ENCODE measurements at regions not wholly inside any gene's neighbourhood (a gene's known extent, or its start where the extent isn't known, plus 50 kb on each side); places are given as distances from the start of the nearest gene placed in this dataset.
"Not testable (repeated sequence)": the region's sequence is repeated elsewhere in the genome, so short reads cannot be mapped to it uniquely, and the experiment has no call there.

DNA sequence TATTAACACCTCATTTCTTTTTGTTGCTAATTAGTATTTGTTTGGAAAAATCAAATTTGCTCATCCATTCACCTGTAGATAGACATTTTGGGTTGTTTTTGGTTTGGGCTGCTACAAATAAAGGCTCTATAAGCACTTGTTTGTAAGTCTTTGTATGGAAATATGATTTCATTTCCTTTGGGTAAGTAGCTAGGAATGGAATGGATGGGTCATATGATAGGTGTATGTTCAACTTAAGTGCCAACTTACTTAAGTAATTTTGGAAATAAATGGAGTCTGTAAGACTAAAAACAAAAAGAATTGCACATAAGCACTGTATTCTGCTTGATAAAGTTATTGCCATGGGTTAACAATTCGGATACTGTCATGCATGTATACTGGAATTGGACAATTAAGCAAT is 157.7 kb upstream of the NAMPT start:
- Histone ChIP-seq H3K9me3 (replicated peaks; ENCODE audit: control insufficient read depth, low read depth, low read length) (no peaks in the 10 kb centered on the region), H3K27me3 (ENCODE audit: control insufficient read depth, insufficient read depth, low read length) (no peaks in the 10 kb centered on the region), H3K4me1 (ENCODE audit: control insufficient read depth, insufficient read depth, low read length) (no peaks in the 10 kb centered on the region), H3K36me3 (ENCODE audit: control insufficient read depth, insufficient read depth, low read length) (no peaks in the 10 kb centered on the region), H3K27ac (ENCODE audit: low read length) (no peak overlapping the region), H3K4me3 (ENCODE audit: low read length) (no peak overlapping the region)
- no peak for DNase-seq
- WGBS (ENCODE audit: insufficient coverage) = no CpG with 5 or more reads among the region's 1 CpG

DNA sequence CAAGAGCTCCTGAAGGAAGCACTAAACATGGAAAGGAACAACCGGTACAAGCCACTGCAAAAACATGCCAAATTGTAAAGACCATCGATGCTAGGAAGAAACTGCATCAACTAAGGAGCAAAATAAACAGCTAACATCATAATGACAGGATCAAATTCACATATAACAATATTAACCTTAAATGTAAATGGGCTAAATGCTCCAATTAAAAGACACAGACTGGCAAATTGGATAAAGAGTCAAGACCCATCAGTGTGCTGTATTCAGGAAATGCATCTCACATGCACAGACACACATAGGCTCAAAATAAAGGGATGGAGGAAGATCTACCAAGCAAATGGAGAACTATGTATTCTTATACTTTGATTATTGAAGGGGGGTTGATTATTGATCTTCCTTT is 156.6 kb upstream of the NAMPT start:
- H3K9me3 ChIP-seq (replicated peaks; ENCODE audit: control insufficient read depth, low read depth, low read length); H3K36me3 ChIP-seq (ENCODE audit: control insufficient read depth, insufficient read depth, low read length); H3K27ac ChIP-seq (ENCODE audit: low read length); H3K27me3 ChIP-seq (ENCODE audit: control insufficient read depth, insufficient read depth, low read length); DNase-seq; H3K4me1 ChIP-seq (ENCODE audit: control insufficient read depth, insufficient read depth, low read length); H3K4me3 ChIP-seq (ENCODE audit: low read length): not testable (repeated sequence)
- no CpG with 5 or more reads among the region's 2 CpGs for WGBS (ENCODE audit: insufficient coverage)

GRCh38 chr7:106436933-106437332 is 152.2 kb upstream of the NAMPT start:
- H3K4me1 ChIP-seq (ENCODE audit: control insufficient read depth, insufficient read depth, low read length); H3K4me3 ChIP-seq (ENCODE audit: low read length); H3K36me3 ChIP-seq (ENCODE audit: control insufficient read depth, insufficient read depth, low read length); DNase-seq; H3K27me3 ChIP-seq (ENCODE audit: control insufficient read depth, insufficient read depth, low read length); H3K9me3 ChIP-seq (replicated peaks; ENCODE audit: control insufficient read depth, low read depth, low read length); H3K27ac ChIP-seq (ENCODE audit: low read length): not testable (repeated sequence)
- WGBS (ENCODE audit: insufficient coverage) = no CpG with 5 or more reads among the region's 2 CpGs

DNA sequence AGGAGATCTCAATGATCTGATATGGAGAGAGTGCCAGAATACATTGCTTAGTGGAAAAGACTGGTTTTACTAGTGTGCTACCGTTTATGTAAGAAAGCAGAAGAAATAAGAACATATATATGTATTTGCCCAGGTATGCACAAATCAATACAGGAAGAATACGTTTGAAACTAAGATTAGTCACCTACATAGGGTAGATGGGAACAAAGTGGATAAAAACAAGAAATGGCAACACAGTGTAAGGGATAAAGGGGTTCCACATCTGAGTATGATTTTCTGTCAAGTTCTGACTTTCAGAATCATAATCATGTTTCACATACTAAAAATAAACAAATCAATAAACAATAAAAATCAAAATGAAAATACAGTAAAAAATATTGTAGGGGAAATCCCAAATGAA is 148.6 kb upstream of the NAMPT start:
- DNase-seq = no peak
- Histone ChIP-seq H3K4me3 (ENCODE audit: low read length) (no peak overlapping the region), H3K4me1 (ENCODE audit: control insufficient read depth, insufficient read depth, low read length) (no peaks in the 10 kb centered on the region), H3K36me3 (ENCODE audit: control insufficient read depth, insufficient read depth, low read length) (no peaks in the 10 kb centered on the region), H3K9me3 (replicated peaks; ENCODE audit: control insufficient read depth, low read depth, low read length) (no peaks in the 10 kb centered on the region), H3K27ac (ENCODE audit: low read length) (no peak overlapping the region), H3K27me3 (ENCODE audit: control insufficient read depth, insufficient read depth, low read length) (no peaks in the 10 kb centered on the region)
- WGBS (ENCODE audit: insufficient coverage) = no CpG with 5 or more reads among the region's 2 CpGs

DNA sequence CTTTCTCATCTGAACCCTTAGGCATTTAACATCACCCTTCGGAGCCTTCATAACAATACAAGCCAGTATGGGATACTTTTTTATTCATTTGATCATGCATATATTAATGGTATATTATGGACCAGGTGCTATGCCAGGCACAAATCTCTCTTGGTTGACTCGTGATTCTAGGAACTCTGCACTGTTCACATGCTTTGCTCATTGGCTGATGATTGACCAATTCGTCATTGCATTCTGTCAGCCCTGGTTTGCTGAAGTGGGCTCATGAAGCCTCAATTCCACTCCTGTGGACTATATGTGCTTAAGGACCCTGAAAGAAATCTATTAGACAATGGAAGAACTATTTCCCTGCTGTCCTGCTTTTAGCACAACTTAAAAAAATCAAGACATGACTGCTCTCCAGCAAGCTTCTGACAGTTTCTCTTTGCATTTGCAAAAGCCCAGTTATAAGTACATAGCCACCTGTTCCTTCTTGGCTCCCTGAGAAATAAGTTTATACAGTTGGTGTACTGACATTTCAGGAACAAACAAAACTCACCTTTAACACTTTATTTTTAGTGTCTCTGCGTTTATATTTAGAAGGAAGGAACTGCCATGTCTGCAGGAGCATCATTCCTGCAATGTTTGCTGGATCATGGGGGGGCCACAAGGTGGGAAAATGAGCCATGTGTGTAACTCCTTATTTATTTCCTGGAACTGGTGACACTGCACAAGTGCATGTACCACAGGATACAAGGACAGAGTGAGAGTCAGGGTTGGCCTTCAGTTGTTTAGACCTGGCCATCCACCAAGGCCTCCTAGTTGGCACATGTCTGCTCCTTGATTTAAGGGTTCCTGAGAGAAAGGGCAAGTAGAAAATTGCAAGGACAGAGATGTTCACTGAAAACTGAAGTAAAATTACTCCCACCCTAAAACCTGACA is 146.0 kb upstream of the NAMPT start:
- no peaks in the 10 kb centered on the region for H3K9me3 ChIP-seq (replicated peaks; ENCODE audit: control insufficient read depth, low read depth, low read length)
- H3K36me3 ChIP-seq (ENCODE audit: control insufficient read depth, insufficient read depth, low read length) = no peaks in the 10 kb centered on the region
- no peaks in the 10 kb centered on the region for H3K4me1 ChIP-seq (ENCODE audit: control insufficient read depth, insufficient read depth, low read length)
- no peak overlapping the region for H3K4me3 ChIP-seq (ENCODE audit: low read length)
- peak; percentile 9 for DNase-seq
- no peak overlapping the region for H3K27ac ChIP-seq (ENCODE audit: low read length)
- no peaks in the 10 kb centered on the region for H3K27me3 ChIP-seq (ENCODE audit: control insufficient read depth, insufficient read depth, low read length)
- WGBS (ENCODE audit: insufficient coverage) = 72% methylated on average over 2 of the region's 4 CpGs

DNA sequence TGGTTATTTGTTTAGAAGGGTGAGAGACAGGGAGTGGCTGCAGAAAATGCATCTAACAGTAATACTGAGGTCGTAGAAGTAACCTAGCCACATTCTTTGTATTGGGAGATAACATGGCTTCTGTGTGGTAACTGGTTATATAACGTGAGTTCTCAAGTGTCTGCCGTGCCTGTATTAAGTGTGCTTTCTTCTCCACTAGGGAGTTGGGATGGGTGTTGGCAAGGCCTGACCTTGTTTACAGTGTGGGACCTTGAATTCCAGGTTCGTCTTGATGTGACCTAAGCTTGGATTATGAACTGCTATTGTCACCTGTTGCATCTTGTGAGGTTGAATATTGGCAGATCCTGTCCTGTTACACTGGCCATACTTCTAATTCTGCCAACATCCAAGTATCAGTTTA is 145.3 kb upstream of the NAMPT start:
- H3K4me1 ChIP-seq (ENCODE audit: control insufficient read depth, insufficient read depth, low read length) = peaks cover 5% of the 10 kb centered on the region
- no peak for DNase-seq
- no peaks in the 10 kb centered on the region for H3K9me3 ChIP-seq (replicated peaks; ENCODE audit: control insufficient read depth, low read depth, low read length)
- no peak overlapping the region for H3K4me3 ChIP-seq (ENCODE audit: low read length)
- H3K27ac ChIP-seq (ENCODE audit: low read length) = no peak overlapping the region
- no peaks in the 10 kb centered on the region for H3K27me3 ChIP-seq (ENCODE audit: control insufficient read depth, insufficient read depth, low read length)
- no peaks in the 10 kb centered on the region for H3K36me3 ChIP-seq (ENCODE audit: control insufficient read depth, insufficient read depth, low read length)
- WGBS (ENCODE audit: insufficient coverage) = 64% methylated on average over 3 of the region's 4 CpGs

- peaks cover 3% of the 10 kb centered on the region for H3K27me3 ChIP-seq (ENCODE audit: control insufficient read depth, insufficient read depth, low read length)
- H3K36me3 ChIP-seq (ENCODE audit: control insufficient read depth, insufficient read depth, low read length) = no peaks in the 10 kb centered on the region
- H3K9me3 ChIP-seq (replicated peaks; ENCODE audit: control insufficient read depth, low read depth, low read length) = no peaks in the 10 kb centered on the region
- 80% methylated on average over 2 of the region's 7 CpGs for WGBS (ENCODE audit: insufficient coverage)
- H3K4me3 ChIP-seq (ENCODE audit: low read length) = no peak overlapping the region
- no peak overlapping the region for H3K27ac ChIP-seq (ENCODE audit: low read length)
- H3K4me1 ChIP-seq (ENCODE audit: control insufficient read depth, insufficient read depth, low read length) = peaks cover 8% of the 10 kb centered on the region
- no peak for DNase-seq
Measured at GRCh38 chr7:106426803-106427202, 142.0 kb upstream of the NAMPT start.

GRCh38 chr7:106425017-106425719 is 140.4 kb upstream of the NAMPT start:
- Histone ChIP-seq H3K36me3 (ENCODE audit: control insufficient read depth, insufficient read depth, low read length) (no peaks in the 10 kb centered on the region), H3K4me1 (ENCODE audit: control insufficient read depth, insufficient read depth, low read length) (peaks cover 17% of the 10 kb centered on the region), H3K9me3 (replicated peaks; ENCODE audit: control insufficient read depth, low read depth, low read length) (no peaks in the 10 kb centered on the region), H3K27me3 (ENCODE audit: control insufficient read depth, insufficient read depth, low read length) (peaks cover 3% of the 10 kb centered on the region), H3K4me3 (ENCODE audit: low read length) (no peak overlapping the region), H3K27ac (ENCODE audit: low read length) (peak overlapping the region; percentile 53)
- peak; percentile 88 for DNase-seq
- 40% methylated on average over 2 of the region's 7 CpGs for WGBS (ENCODE audit: insufficient coverage)

DNA sequence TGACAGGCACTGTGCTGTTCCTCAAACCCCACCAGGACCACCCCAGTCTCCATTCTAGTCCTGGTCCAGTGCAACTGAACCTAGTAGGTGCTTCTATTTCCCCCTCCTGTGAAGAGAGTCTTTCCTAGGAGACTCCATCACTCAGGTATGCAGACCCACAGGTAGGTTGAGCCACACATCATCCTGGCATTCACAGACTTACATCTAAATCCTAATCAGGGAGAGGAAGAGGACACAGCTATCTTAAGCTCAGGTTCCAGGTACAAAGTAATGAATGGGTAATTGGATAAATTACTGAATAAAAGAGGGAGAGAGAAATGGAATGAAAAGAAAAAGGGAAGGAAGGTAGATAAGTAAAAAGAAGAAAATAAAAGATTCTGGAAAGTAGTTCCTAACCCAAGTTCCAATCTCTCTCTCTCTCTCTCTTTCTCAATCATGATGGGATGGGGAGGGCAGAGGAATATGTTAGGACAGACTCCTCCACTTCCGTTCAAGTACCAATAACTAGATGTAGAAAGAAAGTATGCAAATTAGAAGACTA is 139.8 kb upstream of the NAMPT start:
- H3K4me1 ChIP-seq (ENCODE audit: control insufficient read depth, insufficient read depth, low read length) = peaks cover 17% of the 10 kb centered on the region
- no CpG with 5 or more reads among the region's 1 CpG for WGBS (ENCODE audit: insufficient coverage)

DNA sequence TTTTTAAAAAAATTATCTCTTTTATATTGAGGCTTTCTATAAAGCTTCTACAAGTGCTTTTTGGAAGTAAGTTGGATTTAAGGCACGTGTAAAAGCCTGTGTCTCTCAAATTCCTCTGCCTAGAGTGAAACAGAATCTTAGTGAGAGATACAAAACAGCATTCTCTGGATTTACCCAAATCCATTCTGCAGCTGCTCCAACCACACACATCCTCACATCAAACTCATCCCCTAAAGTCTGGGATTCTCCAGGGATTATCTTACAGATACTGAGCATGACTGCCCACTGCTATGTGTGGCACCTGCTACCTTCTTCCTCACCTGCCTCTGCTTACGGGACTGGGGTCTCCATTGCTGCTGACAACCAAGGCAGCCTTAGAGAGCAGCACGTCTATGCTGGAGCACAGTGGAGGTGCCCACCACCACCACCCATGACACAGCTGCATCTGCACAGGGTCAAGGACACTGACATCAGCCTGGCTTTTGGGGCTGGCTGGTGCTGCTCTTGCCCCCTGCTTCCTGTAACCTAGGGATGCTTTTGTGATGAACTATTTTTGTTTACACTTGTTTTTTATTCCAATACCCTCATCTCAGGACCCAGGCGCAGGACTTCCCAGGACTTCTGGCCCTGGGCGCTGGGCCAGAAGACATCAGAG is 139.2 kb upstream of the NAMPT start:
- peaks cover 3% of the 10 kb centered on the region for H3K27me3 ChIP-seq (ENCODE audit: control insufficient read depth, insufficient read depth, low read length)
- no peak for DNase-seq
- WGBS (ENCODE audit: insufficient coverage) = 83% methylated on average over 3 of the region's 5 CpGs
- H3K9me3 ChIP-seq (replicated peaks; ENCODE audit: control insufficient read depth, low read depth, low read length) = no peaks in the 10 kb centered on the region
- no peak overlapping the region for H3K4me3 ChIP-seq (ENCODE audit: low read length)
- peaks cover 17% of the 10 kb centered on the region for H3K4me1 ChIP-seq (ENCODE audit: control insufficient read depth, insufficient read depth, low read length)
- H3K27ac ChIP-seq (ENCODE audit: low read length) = no peak overlapping the region
- H3K36me3 ChIP-seq (ENCODE audit: control insufficient read depth, insufficient read depth, low read length) = no peaks in the 10 kb centered on the region

More for the DNA sequence above, 139.8 kb upstream of the NAMPT start:
- DNase-seq = no peak
- H3K27me3 ChIP-seq (ENCODE audit: control insufficient read depth, insufficient read depth, low read length) = peaks cover 3% of the 10 kb centered on the region
- no peak overlapping the region for H3K27ac ChIP-seq (ENCODE audit: low read length)
- H3K4me3 ChIP-seq (ENCODE audit: low read length) = no peak overlapping the region
- H3K9me3 ChIP-seq (replicated peaks; ENCODE audit: control insufficient read depth, low read depth, low read length) = no peaks in the 10 kb centered on the region
- no peaks in the 10 kb centered on the region for H3K36me3 ChIP-seq (ENCODE audit: control insufficient read depth, insufficient read depth, low read length)

Measured in muscle of leg (tissue), 3 donors.